ENCODE measurements at regions not wholly inside any gene's neighbourhood (a gene's known extent, or its start where the extent isn't known, plus 50 kb on each side); places are given as distances from the start of the nearest gene placed in this dataset.

DNA sequence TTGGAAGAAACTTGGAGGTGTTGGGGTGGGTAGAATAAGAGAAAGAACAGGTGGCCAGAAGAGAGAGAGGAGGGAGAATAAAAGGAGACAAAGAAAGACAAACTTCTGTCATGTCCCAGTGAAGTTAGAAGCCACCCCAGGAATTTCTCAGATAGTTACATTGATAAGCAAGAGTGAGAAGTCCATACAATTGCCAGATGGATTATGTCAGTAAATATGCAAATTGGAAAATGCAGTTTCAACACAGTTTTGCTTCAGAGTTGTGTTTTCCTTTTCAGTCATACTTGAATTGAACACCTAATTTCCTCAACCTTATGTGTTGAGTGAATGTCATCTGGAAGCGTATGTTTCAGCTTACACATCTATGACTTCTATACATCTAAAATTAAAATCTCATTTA is 139.2 kb downstream of the RXFP2 start:
- no peak for DNase-seq
- no peaks in the 10 kb centered on the region for H3K36me3 ChIP-seq (replicated peaks)
- in situ Hi-C loops (cut with HindIII; ENCODE audit: low pct_ligation_motif_present, low sequenced_read_pairs): no loop called here

GRCh38 chr13:31878955-31879354 is 139.6 kb downstream of the RXFP2 start:
- no peak for TF ChIP-seq CTCF (IDR thresholded peaks at IDR 0.05; ENCODE audit: low read depth, low read length, missing control alignments)
- Histone ChIP-seq H3K4me3 (ENCODE audit: low read depth, low read length) (no peak overlapping the region), H3K27me3 (replicated peaks) (no peaks in the 10 kb centered on the region), H3K27ac (no peak overlapping the region), H3K36me3 (replicated peaks) (no peaks in the 10 kb centered on the region)
- in situ Hi-C loops (cut with HindIII; ENCODE audit: low pct_ligation_motif_present, low sequenced_read_pairs): no loop called here
- no peak for DNase-seq

More for the DNA sequence above, 139.2 kb downstream of the RXFP2 start:
- Histone ChIP-seq H3K27me3 (replicated peaks) (no peaks in the 10 kb centered on the region), H3K4me3 (ENCODE audit: low read depth, low read length) (no peak overlapping the region), H3K27ac (no peak overlapping the region)
- no peak for TF ChIP-seq CTCF (IDR thresholded peaks at IDR 0.05; ENCODE audit: low read depth, low read length, missing control alignments)

DNA sequence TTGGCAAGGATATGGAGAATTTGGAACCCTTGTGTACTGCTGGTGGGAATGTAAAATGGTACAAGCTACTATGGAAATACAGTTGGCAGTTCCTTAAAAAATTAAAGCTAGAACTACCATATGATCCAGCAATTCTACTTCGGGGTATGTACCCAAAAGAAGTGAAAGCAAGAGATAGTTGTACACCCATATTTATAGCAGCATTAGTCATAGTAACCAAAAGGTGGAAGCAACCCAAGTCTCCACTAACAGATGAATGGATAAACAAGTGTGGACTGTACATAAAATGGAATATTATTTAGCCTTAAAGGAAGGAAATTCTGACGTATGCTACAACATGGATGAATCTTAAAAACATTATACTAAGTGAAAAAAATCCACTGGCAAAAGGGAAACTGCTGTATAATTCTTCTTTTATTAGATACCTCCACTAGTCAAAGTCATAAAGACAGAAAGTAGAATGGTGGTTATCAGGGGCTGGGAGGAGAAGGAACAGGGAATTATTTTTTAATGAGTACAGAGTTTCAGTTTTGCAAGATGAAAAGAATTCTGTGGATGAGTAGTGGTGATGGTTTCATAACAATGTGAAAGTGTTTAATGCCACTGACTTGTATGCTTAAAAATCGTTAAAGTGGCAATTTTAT is 141.6 kb downstream of the RXFP2 start:
- no peak overlapping the region for H3K27ac ChIP-seq
- no peak for TF ChIP-seq CTCF (IDR thresholded peaks at IDR 0.05; ENCODE audit: low read depth, low read length, missing control alignments)
- in situ Hi-C loops (cut with HindIII; ENCODE audit: low pct_ligation_motif_present, low sequenced_read_pairs): no loop called here
- H3K4me3 ChIP-seq (ENCODE audit: low read depth, low read length): no peak overlapping the region
- no peaks in the 10 kb centered on the region for H3K36me3 ChIP-seq (replicated peaks)
- DNase-seq: no peak
- H3K27me3 ChIP-seq (replicated peaks): no peaks in the 10 kb centered on the region

DNA sequence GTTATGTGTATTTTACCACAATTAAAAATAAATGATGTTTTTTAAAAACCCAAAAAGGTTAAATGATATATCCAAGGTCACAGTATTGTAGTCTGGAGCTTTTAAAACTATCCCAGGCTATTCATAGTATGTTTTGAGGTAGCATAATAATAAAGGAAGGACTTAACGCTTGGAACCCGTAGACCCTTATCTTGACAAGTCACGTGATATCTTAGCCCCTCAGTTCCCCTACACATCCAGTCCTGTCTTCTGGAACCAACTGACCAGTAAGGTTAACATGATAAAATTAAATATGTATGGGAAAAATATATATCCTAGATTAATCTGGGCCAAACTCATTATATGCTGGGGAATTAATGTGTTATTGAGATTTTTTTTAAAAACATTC is 142.2 kb downstream of the RXFP2 start:
- in situ Hi-C loops (cut with HindIII; ENCODE audit: low pct_ligation_motif_present, low sequenced_read_pairs): no loop called here
- Histone ChIP-seq H3K27me3 (replicated peaks) (no peaks in the 10 kb centered on the region), H3K36me3 (replicated peaks) (no peaks in the 10 kb centered on the region), H3K4me3 (ENCODE audit: low read depth, low read length) (no peak overlapping the region), H3K27ac (no peak overlapping the region)
- no peak for DNase-seq
- TF ChIP-seq CTCF (IDR thresholded peaks at IDR 0.05; ENCODE audit: low read depth, low read length, missing control alignments): no peak

DNA sequence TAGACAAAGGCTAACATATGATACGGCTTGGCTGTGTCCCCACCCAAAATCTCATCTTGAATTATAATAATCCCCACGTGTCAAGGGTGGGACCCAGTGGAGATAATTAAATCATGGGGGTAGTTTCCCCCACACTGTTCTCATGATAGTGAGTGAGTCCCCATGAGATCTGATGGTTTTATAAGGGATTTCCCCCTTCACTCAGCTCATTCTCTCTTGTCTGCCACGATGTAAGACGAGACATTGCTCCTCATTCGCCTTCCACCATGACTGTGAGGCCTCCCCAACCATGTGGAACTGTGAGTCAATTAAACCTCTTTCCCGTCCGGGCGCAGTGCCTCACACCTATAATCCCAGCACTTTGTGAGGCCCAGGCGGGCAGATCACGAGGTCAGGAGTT is 143.5 kb downstream of the RXFP2 start:
- DNase-seq: no peak
- Histone ChIP-seq H3K4me3 (ENCODE audit: low read depth, low read length) (no peak overlapping the region), H3K27ac (no peak overlapping the region), H3K36me3 (replicated peaks) (no peaks in the 10 kb centered on the region), H3K27me3 (replicated peaks) (no peaks in the 10 kb centered on the region)
- in situ Hi-C loops (cut with HindIII; ENCODE audit: low pct_ligation_motif_present, low sequenced_read_pairs): no loop called here
- no peak for TF ChIP-seq CTCF (IDR thresholded peaks at IDR 0.05; ENCODE audit: low read depth, low read length, missing control alignments)

- no peak overlapping the region for H3K4me3 ChIP-seq (ENCODE audit: low read depth, low read length)
- TF ChIP-seq CTCF (IDR thresholded peaks at IDR 0.05; ENCODE audit: low read depth, low read length, missing control alignments): no peak
Observed at GRCh38 chr13:31884556-31884955, 145.2 kb downstream of the RXFP2 start.

More at GRCh38 chr13:31884556-31884955, 145.2 kb downstream of the RXFP2 start:
- Histone ChIP-seq H3K36me3 (replicated peaks) (no peaks in the 10 kb centered on the region), H3K27me3 (replicated peaks) (no peaks in the 10 kb centered on the region), H3K27ac (no peak overlapping the region)
- in situ Hi-C loops (cut with HindIII; ENCODE audit: low pct_ligation_motif_present, low sequenced_read_pairs): no loop called here
- no peak for DNase-seq
